Body of pancreas (tissue), 4 donors: ENCODE measurements at regions not wholly inside any gene's neighbourhood (a gene's known extent, or its start where the extent isn't known, plus 50 kb on each side); places are given as distances from the start of the nearest gene placed in this dataset. TPM values are rescaled to one million over a fixed set of nuclear protein-coding genes. Genes with fewer than 3 reads are reported as not detected.

Source experiments
- ATAC-seq: fragments of 150-250 bp; one replicate; pipeline ENCODE4 v1.9.1; 2016
- DNase-seq, 4 donors: peaks; one replicate each; pipeline ENCODE4 v3.0.0-alpha.2; 2019
- H3K27ac ChIP-seq, 4 donors: fragments of 200-600 bp; sonication (generic); 1 replicate in 3 of 4; 2 replicates in 1 of 4; pipeline versions ENCODE4 v1.5.1 to v1.6.1; 2016 to 2019; ENCODE audit warnings: mild to moderate bottlenecking in 1 of 4, mixed read lengths in 1 of 4, moderate library complexity in 1 of 4
- H3K27me3 ChIP-seq, 2 donors: fragments of 200-600 bp; sonication (generic); one replicate each; pipeline ENCODE4 v1.6.0; 2016; ENCODE audit warnings: mild to moderate bottlenecking in 1 of 2
- H3K36me3 ChIP-seq, 2 donors: fragments of 200-600 bp; sonication (generic); replicated peaks in 1 of 2; 2 replicates each; pipeline ENCODE4 v1.5.1; 2016; ENCODE audit warnings: low read depth in 2 of 2; ENCODE audit not compliant: insufficient read depth in 1 of 2
- H3K4me1 ChIP-seq: fragments of 200-600 bp; sonication (generic); one replicate; pipeline ENCODE4 v1.6.0; 2016
- H3K4me3 ChIP-seq, 2 donors: fragments of 200-600 bp; sonication (generic); 1 replicate in 1 of 2; 2 replicates in 1 of 2; pipeline ENCODE4 v1.5.1; 2016 to 2019
- H3K9me3 ChIP-seq, 3 donors: fragments of 200-600 bp; sonication (generic); 1 replicate in 2 of 3; 2 replicates in 1 of 3; pipeline ENCODE4 v1.5.1; 2016
- CTCF ChIP-seq, 7 experiments: fragments of 450-650 bp in 4 of 7; fragments of 200-600 bp in 3 of 7; sonication (generic) in 3 of 7; IDR thresholded peaks; one replicate each; pipeline ENCODE4 v1.5.1; 2016 to 2019; ENCODE audit warnings: antibody characterized with exemption in 7 of 7
- POLR2A ChIP-seq, 3 donors: fragments of 450-650 bp; IDR thresholded peaks; one replicate each; pipeline ENCODE4 v1.6.1; 2016; ENCODE audit warnings: antibody characterized with exemption in 3 of 3, mild to moderate bottlenecking in 2 of 3
- WGBS, 2 donors: methylation state at CpG; one replicate each; pipeline ENCODE4 v1.1.5; 2017; 5-methylcytosine and 5-hydroxymethylcytosine counted together
- intact Hi-C: fragments of 100-400 bp; cut with DNase I; formaldehyde crosslinking; loops from one replicate; pipeline ENCODE4 v1.15.1; 2023
- microRNA counts, 2 donors: library from miRNA; unstranded; fragments of <30 nt; microRNA quantifications; one replicate each; lab custom pipeline; 2017
- microRNA-seq, 2 donors: library from miRNA; unstranded; fragments of <30 nt; microRNA quantifications; one replicate each; pipeline ENCODE4, GENCODE V29; 2016; ENCODE audit warnings: borderline number of aligned reads in 2 of 2, borderline replicate concordance in 2 of 2
- small RNA-seq: library from RNA; depleted of rRNA; stranded (forward); fragments of <200 nt; gene quantifications from one replicate; pipeline ENCODE3, GENCODE V24; 2016

DNA sequence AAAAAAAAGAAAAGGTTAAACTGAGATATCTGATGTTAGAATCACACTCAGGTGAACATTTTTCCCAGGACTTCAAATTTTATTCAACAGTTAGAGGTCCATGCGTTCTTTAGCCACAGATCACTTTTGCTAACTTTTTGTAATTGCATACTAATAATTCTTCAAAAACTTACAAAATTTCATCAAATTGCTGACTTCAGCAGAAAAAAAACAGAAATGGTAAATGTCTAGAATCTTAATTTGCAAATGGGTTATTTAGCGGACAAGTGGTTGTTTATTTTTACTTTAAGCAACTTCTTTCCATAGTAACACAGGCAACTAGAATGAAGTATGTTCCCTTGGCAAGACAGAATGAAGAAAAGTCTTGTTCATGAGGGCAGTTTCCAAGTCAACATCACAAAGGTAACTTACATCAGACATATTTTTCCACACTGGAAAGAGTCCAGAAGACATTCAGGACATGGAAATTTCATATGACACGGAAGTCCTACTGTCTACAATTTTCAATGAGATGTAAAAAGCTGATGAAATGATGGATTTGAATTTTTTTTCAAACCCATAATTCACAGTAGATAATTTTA is 62.5 kb upstream of the SOX5 start:
- Histone ChIP-seq H3K27ac (no peak overlapping the region), H3K27me3 (no peaks in the 10 kb centered on the region), H3K4me3 (no peak overlapping the region), H3K36me3 (no peaks in the 10 kb centered on the region), H3K4me1 (no peaks in the 10 kb centered on the region), H3K9me3 (no peaks in the 10 kb centered on the region)
- ATAC-seq = no peak
- DNase-seq = no peak
- WGBS, 2 donors = 74 to 81% methylated on average over 3 of the region's 3 CpGs
- intact Hi-C loops = no loop called here
- TF ChIP-seq CTCF (IDR thresholded peaks at IDR 0.05) = no peak
- TF ChIP-seq POLR2A (IDR thresholded peaks at IDR 0.05) = no peak

DNA sequence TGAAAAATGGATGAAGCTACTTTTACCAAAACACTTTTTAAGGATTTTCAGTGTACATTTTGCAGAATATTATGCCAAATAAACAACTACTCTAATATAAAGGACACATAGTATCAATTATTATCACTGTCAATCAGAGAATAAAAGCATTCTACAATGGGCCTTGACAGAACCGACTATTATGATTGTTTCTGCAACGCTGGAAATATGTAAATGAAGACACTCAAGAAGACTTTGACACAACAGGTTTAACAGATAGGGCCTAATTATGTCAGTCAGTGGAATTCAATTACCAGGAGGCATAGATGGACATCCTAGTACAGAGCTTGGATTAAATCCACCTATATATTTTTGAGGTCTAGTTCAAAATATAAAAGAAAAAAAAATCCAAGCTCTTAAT is 58.7 kb upstream of the SOX5 start:
- Histone ChIP-seq H3K27ac (no peak overlapping the region), H3K4me3 (no peak overlapping the region), H3K36me3 (no peaks in the 10 kb centered on the region), H3K4me1 (no peaks in the 10 kb centered on the region), H3K9me3 (no peaks in the 10 kb centered on the region), H3K27me3 (no peaks in the 10 kb centered on the region)
- DNase-seq (no peak), ATAC-seq (no peak)
- TF ChIP-seq CTCF (IDR thresholded peaks at IDR 0.05) (no peak), POLR2A (IDR thresholded peaks at IDR 0.05) (no peak)
- WGBS, 2 donors = 65 to 72% methylated on average over 2 of the region's 2 CpGs
- intact Hi-C loops = no loop called here

MicroRNAs encoded in the stretch of these regions (microRNA counts, 767-probe panel; counts per million panel counts)
- 0 to 736 counts per million in 2 donors for microRNA hsa-miR-920 (lab: Ali Mortazavi, UCI)

Small RNA genes in the stretch of these regions (microRNA-seq; reads per million reads assigned to microRNA genes)
- gene MIR920 = 0 reads per million in 2 donors

Small RNA genes in the stretch of these regions (small RNA-seq; reads per million reads assigned to genes)
- gene MIR920 = not detected
- gene RN7SL38P = not detected
